ENCODE measurements at regions not wholly inside any gene's neighbourhood (a gene's known extent, or its start where the extent isn't known, plus 50 kb on each side); places are given as distances from the start of the nearest gene placed in this dataset.

DNA sequence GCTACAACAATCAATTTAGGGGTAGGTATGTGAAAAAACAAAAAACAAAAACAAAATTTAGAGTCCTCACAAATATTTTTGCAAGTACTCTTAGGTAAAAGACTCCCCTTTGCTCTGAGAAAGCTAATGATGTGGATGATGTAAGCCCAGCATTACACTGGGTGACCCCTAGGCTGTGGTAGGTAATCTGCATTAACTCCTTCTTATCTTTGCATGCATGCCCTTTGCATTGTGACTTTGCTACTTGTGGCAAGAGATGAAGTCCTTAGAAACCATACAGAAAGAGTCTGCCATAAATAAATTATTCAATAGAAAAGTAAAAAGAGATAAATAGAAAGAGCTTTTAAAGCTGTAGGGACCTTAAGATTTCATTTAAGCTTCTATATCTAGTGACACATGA is 159.7 kb upstream of the MBNL1 start:
- Histone ChIP-seq H3K27me3 (ENCODE audit: insufficient read depth, low read length) (no peaks in the 10 kb centered on the region), H3K9me2 (ENCODE audit: insufficient read depth) (no peaks in the 10 kb centered on the region; the same call in 1 of the 2 replicates), H3K4me3 (replicated peaks in 1 of 2; ENCODE audit: low read depth in 1 of 2, low read length in 2 of 2) (no peak overlapping the region), H3K4me1 (ENCODE audit: control insufficient read depth in 1 of 2, insufficient read depth in 2 of 2, low read length in 2 of 2) (no peaks in the 10 kb centered on the region; a peak in 1 of 4 replicates), H3K36me3 (ENCODE audit: control insufficient read depth in 1 of 2, insufficient read depth in 2 of 2, low read length in 2 of 2) (no peaks in the 10 kb centered on the region), H3K9ac (ENCODE audit: low read length) (no peak overlapping the region), H2AFZ (ENCODE audit: low read depth, low read length, poor library complexity, severe bottlenecking) (peak overlapping the region; percentile 91), H3K27ac (ENCODE audit: low read depth, low read length) (no peak overlapping the region), H3K9me3 (ENCODE audit: control insufficient read depth in 1 of 2, insufficient read depth in 1 of 2, low read depth in 1 of 2, low read length in 2 of 2) (no peaks in the 10 kb centered on the region), H3K79me2 (ENCODE audit: insufficient read depth, low read length) (no peaks in the 10 kb centered on the region), H4K20me1 (ENCODE audit: insufficient read depth) (no peaks in the 10 kb centered on the region), H3K4me2 (ENCODE audit: low read length) (no peak overlapping the region)
- no peak for DNase-seq (ENCODE audit: low read depth, low spot score)
- TF ChIP-seq CTCF (IDR thresholded peaks at IDR 0.05 in 2 of 3, conservative IDR thresholded peaks at IDR 0.05 in 1 of 3; ENCODE audit: borderline replicate concordance in 1 of 3, insufficient read depth in 1 of 3, low read depth in 2 of 3, low read length in 2 of 3) (0 out of 6 replicates have a peak, but pooled peaks of 1 of the 3 experiments have one; percentile 12), SIN3A (IDR thresholded peaks at IDR 0.05; ENCODE audit: low read depth) (no peak)
- CTCF ChIA-PET = interaction anchor here (1.4 kb wide), 1 partner anchor 14 kb away, joined by 4 read pairs; no protein-coding TSS in a partner anchor
- POLR2A ChIA-PET = no interaction called here
- intact Hi-C loops (cut with micrococcal nuclease) = no loop called here
- no peak for ATAC-seq
- RAD21 ChIA-PET (ENCODE audit: low non-redundant PET in 1 of 2, low total read pairs in 2 of 2, uncharacterized antibody in 2 of 2, unreplicated experiment in 2 of 2) = no interaction called here
- BruUV-seq (replicated peaks) = no TSS peak

DNA sequence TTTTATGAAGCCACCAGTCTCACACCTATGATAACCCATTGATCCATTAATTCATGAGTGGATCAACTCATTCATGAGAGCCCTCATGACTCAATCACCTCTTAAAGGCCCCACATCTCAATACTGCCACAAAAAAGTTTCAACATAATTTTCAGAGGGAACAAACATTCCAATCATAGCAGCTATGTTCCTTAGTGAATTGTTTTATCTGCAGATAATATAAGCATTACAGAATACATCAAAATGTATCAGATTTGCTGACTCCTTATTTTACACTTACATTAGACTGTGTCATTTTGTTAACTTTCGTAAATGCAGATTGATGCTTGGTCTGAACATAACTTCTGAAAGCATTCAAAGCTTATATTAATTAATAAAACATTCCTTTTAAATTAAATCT is 155.3 kb upstream of the MBNL1 start:
- BruUV-seq (replicated peaks) = no TSS peak
- H3K36me3 ChIP-seq (ENCODE audit: control insufficient read depth in 1 of 2, insufficient read depth in 2 of 2, low read length in 2 of 2) = no peaks in the 10 kb centered on the region
- no peaks in the 10 kb centered on the region for H3K79me2 ChIP-seq (ENCODE audit: insufficient read depth, low read length)
- DNase-seq (ENCODE audit: low read depth, low spot score) (no peak), ATAC-seq (no peak)
- intact Hi-C loops (cut with micrococcal nuclease) = no loop called here
- no peaks in the 10 kb centered on the region for H3K9me3 ChIP-seq (ENCODE audit: control insufficient read depth in 1 of 2, insufficient read depth in 1 of 2, low read depth in 1 of 2, low read length in 2 of 2)
- CTCF ChIA-PET = interaction anchor here (0.8 kb wide), 1 partner anchor 10 kb away, joined by 3 read pairs; no protein-coding TSS in a partner anchor
- POLR2A ChIA-PET = no interaction called here
- H3K4me2 ChIP-seq (ENCODE audit: low read length) = no peak overlapping the region
- H2AFZ ChIP-seq (ENCODE audit: low read depth, low read length, poor library complexity, severe bottlenecking) = peak overlapping the region; percentile 10
- H3K9me2 ChIP-seq (ENCODE audit: insufficient read depth) = no peaks in the 10 kb centered on the region; the same call in 1 of the 2 replicates
- H4K20me1 ChIP-seq (ENCODE audit: insufficient read depth) = no peaks in the 10 kb centered on the region
- no peaks in the 10 kb centered on the region for H3K27me3 ChIP-seq (ENCODE audit: insufficient read depth, low read length)
- no peak overlapping the region for H3K27ac ChIP-seq (ENCODE audit: low read depth, low read length)
- H3K4me3 ChIP-seq (replicated peaks in 1 of 2; ENCODE audit: low read depth in 1 of 2, low read length in 2 of 2) = no peak overlapping the region
- no peaks in the 10 kb centered on the region for H3K4me1 ChIP-seq (ENCODE audit: control insufficient read depth in 1 of 2, insufficient read depth in 2 of 2, low read length in 2 of 2)
- RAD21 ChIA-PET (ENCODE audit: low non-redundant PET in 1 of 2, low total read pairs in 2 of 2, uncharacterized antibody in 2 of 2, unreplicated experiment in 2 of 2) = no interaction called here
- H3K9ac ChIP-seq (ENCODE audit: low read length) = no peak overlapping the region
- TF ChIP-seq SP1 (IDR thresholded peaks at IDR 0.05; ENCODE audit: low read depth) = no peak
- TF ChIP-seq, protein P1, sequence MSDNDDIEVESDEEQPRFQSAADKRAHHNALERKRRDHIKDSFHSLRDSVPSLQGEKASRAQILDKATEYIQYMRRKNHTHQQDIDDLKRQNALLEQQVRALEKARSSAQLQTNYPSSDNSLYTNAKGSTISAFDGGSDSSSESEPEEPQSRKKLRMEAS (IDR thresholded peaks at IDR 0.05) = no peak
- TF ChIP-seq EZH2 (IDR thresholded peaks at IDR 0.05) = no peak
- no peak for TF ChIP-seq CTCF (IDR thresholded peaks at IDR 0.05 in 2 of 3, conservative IDR thresholded peaks at IDR 0.05 in 1 of 3; ENCODE audit: borderline replicate concordance in 1 of 3, insufficient read depth in 1 of 3, low read depth in 2 of 3, low read length in 2 of 3)
- no peak for TF ChIP-seq SIN3A (IDR thresholded peaks at IDR 0.05; ENCODE audit: low read depth)
- TF ChIP-seq EZH2phosphoT487 (IDR thresholded peaks at IDR 0.05; ENCODE audit: borderline replicate concordance) = no peak
- TF ChIP-seq CEBPB (IDR thresholded peaks at IDR 0.05; ENCODE audit: low read depth) = no peak
- TF ChIP-seq POLR2AphosphoS5 (IDR thresholded peaks at IDR 0.05; ENCODE audit: low read depth, low read length) = no peak
- TF ChIP-seq REST (IDR thresholded peaks at IDR 0.05; ENCODE audit: low read depth) = no peak
- TF ChIP-seq TCF7L2 (IDR thresholded peaks at IDR 0.05; ENCODE audit: borderline replicate concordance, extremely low read depth, insufficient read depth, insufficient read length) = no peak
- no peak for TF ChIP-seq JUND (IDR thresholded peaks at IDR 0.05)
- no peak for TF ChIP-seq ZFX (IDR thresholded peaks at IDR 0.05)

Data from HCT116 (cell line).